T-helper 1 cell (primary cell): ENCODE measurements at regions not wholly inside any gene's neighbourhood (a gene's known extent, or its start where the extent isn't known, plus 50 kb on each side); places are given as distances from the start of the nearest gene placed in this dataset.
"Not testable (repeated sequence)": the region's sequence is repeated elsewhere in the genome, so short reads cannot be mapped to it uniquely, and the experiment has no call there.

Experiments
- DNase-seq, 5 donors: peaks; one replicate each; pipeline ENCODE4 v3.0.0-alpha.2; 2012 to 2020

- DNase-seq: not testable (repeated sequence)
Observed at GRCh38 chr16:72729552-72729951, 318.4 kb downstream of the ZFHX3 start.

GRCh38 chr16:72728516-72728915 lies 319.4 kb downstream of the ZFHX3 start:
- no peak for DNase-seq

- no peak for DNase-seq
Observed at GRCh38 chr16:72727565-72727964, 320.4 kb downstream of the ZFHX3 start.

GRCh38 chr16:72725643-72726042 lies 322.3 kb downstream of the ZFHX3 start:
- no peak for DNase-seq

- no peak for DNase-seq
Observed at GRCh38 chr16:72723781-72724180, 324.1 kb downstream of the ZFHX3 start.

GRCh38 chr16:72722552-72722951 lies 325.4 kb downstream of the ZFHX3 start:
- DNase-seq: no peak

- no peak for DNase-seq
Observed at GRCh38 chr16:72721981-72722380, 325.9 kb downstream of the ZFHX3 start.

GRCh38 chr16:72715267-72715666 lies 332.7 kb downstream of the ZFHX3 start:
- DNase-seq: no peak

GRCh38 chr16:72711823-72712222 lies 336.1 kb downstream of the ZFHX3 start:
- DNase-seq: no peak

GRCh38 chr16:72705801-72706200 lies 342.1 kb downstream of the ZFHX3 start:
- DNase-seq: no peak

- no peak for DNase-seq
Observed at GRCh38 chr16:72704746-72705372, 343.1 kb downstream of the ZFHX3 start.

GRCh38 chr16:72689851-72690250 lies 358.1 kb downstream of the ZFHX3 start:
- DNase-seq: no peak

GRCh38 chr16:72680732-72681131 lies 367.2 kb downstream of the ZFHX3 start:
- no peak for DNase-seq

- no peak for DNase-seq
Observed at GRCh38 chr16:72679856-72680255, 368.1 kb downstream of the ZFHX3 start.

- no peak for DNase-seq
Observed at GRCh38 chr16:72677662-72678447, 370.1 kb downstream of the ZFHX3 start.

GRCh38 chr16:72673118-72673517 lies 374.8 kb downstream of the ZFHX3 start:
- no peak for DNase-seq

GRCh38 chr16:72666267-72666666 lies 381.7 kb downstream of the ZFHX3 start:
- DNase-seq: no peak

GRCh38 chr16:72665701-72666100 lies 382.2 kb downstream of the ZFHX3 start:
- DNase-seq: no peak

- DNase-seq: peak; percentile 79 to 96 (median 89)
Observed at GRCh38 chr16:72664509-72665408, 383.2 kb downstream of the ZFHX3 start.

GRCh38 chr16:72664056-72664508 lies 383.8 kb downstream of the ZFHX3 start:
- no peak for DNase-seq

- DNase-seq: peak in 1 of 5 donors; percentile 33
Observed at GRCh38 chr16:72658888-72659717, 388.8 kb downstream of the ZFHX3 start.

- no peak for DNase-seq
Observed at GRCh38 chr16:72657791-72658190, 390.1 kb downstream of the ZFHX3 start.
